ENCODE measurements at regions not wholly inside any gene's neighbourhood (a gene's known extent, or its start where the extent isn't known, plus 50 kb on each side); places are given as distances from the start of the nearest gene placed in this dataset.

DNA sequence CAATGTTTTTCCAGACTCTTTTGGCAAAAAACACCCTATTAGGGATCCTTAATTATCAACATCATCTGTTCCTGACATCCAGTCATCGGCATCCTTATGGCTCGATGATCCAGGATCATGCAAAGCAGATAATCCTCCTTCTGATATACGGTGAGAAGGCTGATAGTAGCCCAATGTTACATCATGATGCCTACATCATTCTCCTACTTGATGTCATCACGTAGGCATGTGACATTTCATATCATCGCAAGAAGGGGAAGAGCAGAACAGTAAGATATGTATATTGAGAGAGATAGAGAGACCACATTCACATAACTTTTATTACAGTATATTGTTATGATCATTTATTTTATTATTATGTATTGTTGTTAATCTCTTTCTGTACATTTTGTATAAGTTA, 168.6 kb downstream of the ADAMTS15 start:
- TF ChIP-seq EZH2 (IDR thresholded peaks at IDR 0.05; ENCODE audit: low read length), result no peak
- TF ChIP-seq, protein P1, sequence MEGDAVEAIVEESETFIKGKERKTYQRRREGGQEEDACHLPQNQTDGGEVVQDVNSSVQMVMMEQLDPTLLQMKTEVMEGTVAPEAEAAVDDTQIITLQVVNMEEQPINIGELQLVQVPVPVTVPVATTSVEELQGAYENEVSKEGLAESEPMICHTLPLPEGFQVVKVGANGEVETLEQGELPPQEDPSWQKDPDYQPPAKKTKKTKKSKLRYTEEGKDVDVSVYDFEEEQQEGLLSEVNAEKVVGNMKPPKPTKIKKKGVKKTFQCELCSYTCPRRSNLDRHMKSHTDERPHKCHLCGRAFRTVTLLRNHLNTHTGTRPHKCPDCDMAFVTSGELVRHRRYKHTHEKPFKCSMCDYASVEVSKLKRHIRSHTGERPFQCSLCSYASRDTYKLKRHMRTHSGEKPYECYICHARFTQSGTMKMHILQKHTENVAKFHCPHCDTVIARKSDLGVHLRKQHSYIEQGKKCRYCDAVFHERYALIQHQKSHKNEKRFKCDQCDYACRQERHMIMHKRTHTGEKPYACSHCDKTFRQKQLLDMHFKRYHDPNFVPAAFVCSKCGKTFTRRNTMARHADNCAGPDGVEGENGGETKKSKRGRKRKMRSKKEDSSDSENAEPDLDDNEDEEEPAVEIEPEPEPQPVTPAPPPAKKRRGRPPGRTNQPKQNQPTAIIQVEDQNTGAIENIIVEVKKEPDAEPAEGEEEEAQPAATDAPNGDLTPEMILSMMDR (optimal IDR thresholded peaks at IDR 0.05 in 1 of 3, IDR thresholded peaks at IDR 0.05 in 1 of 3, conservative IDR thresholded peaks at IDR 0.05 in 1 of 3; ENCODE audit: extremely low read depth in 1 of 3, insufficient read depth in 2 of 3, low read length in 3 of 3), result no peak
